ENCODE measurements at regions not wholly inside any gene's neighbourhood (a gene's known extent, or its start where the extent isn't known, plus 50 kb on each side); places are given as distances from the start of the nearest gene placed in this dataset.

DNA sequence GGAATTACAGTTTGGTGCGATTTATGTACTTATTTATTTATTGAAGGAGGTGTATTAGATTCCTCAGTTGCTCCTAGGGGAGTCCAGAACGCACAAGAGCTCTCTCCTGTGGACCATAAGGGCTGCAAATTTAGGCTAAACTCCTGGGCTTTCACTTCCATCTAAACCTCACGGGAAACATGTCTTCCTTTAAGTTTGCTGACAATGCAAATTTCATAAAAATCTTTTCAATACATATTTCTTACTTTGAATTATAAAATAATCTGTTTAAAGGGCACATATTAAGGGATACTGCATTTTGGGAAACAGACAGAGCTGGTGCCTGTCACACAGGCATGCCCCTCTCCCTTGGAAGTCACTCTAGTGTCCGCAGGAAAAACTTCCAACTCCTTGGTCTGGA, 438.0 kb upstream of the CPEB2 start:
- DNase-seq (ENCODE audit: low read depth) = no peak

- DNase-seq (ENCODE audit: low read depth) = no peak
These were observed 435.8 kb upstream of the CPEB2 start for GRCh38 chr4:14566518-14566917.

- no peak for DNase-seq (ENCODE audit: low read depth)
These were observed 433.9 kb upstream of the CPEB2 start for GRCh38 chr4:14568351-14568750.

DNA sequence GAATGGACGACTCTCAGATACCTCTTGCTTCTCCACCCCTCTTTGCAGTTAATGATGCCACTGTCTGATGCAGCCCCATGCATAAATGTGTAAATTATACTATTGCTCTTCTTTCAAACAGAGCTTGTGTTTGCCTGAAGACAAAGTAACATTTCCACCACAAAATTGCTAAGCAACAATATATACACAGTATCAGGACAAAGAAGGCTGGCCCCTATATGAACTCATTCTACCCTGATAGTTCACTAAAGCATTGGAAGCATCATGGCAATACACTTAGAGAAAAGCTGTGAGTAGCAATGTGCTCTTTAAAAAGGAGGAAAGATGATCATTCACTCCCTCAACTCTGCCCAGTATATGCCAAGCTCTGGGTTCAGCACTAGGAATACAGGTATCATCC, 427.0 kb upstream of the CPEB2 start:
- no peak for DNase-seq (ENCODE audit: low read depth)

DNA sequence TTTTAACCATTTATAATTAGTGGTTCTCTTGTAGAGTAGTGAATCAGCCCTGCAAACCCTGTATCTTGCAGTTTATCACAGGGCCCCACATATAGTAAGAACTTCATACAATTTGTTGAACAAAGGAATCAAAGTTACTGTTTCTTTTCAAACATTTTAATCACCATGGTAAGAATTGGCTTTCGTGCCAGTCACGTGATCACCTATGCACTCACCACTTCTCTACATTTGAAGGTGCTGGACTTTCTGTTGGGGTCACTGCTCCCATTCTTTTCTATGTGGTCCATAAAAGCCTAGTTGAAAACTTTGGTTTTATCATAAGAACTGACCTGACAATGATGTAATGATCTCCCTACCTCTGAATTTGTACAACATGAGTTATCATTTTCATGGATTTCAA, 426.4 kb upstream of the CPEB2 start:
- DNase-seq (ENCODE audit: low read depth) = no peak

DNA sequence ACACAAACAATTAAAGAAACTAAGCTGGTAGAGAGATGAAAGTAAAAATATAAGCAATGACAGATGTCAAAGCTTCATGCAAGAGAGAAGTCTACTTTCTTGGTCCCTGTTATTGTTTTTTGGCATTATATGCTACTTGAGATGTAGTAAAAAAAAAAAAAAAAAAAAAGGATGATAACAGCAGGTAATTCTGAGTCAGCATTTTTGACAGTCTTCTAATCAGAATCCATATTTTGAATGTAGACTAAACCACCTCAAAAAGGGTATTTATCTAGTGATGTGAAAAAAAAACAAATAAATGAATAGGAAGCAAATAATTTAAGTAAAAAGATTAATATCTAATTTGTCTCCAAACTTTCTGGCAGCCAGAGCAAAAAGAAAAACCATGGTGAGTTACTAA, 422.2 kb upstream of the CPEB2 start:
- no peak for DNase-seq (ENCODE audit: low read depth)

DNA sequence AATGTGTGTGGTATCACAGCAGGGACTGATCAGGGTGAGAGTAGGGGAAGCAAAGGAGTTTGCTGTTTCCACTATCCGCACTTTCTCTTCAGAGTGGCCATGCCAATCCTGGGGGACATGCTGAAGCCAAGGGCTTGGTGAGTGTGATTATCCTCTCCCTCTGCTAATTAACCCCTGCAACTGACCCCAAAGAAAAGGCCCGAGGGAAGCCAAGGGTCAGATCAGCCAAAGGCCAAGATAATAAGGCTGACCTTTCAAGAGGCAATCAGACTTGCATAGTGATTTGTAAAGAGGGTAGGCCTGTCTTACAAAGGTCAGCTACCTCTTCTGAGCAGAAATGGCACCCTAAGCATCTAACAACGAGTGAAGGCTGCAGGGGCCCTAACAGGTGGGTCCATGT, 420.5 kb upstream of the CPEB2 start:
- no peak for DNase-seq (ENCODE audit: low read depth)

DNA sequence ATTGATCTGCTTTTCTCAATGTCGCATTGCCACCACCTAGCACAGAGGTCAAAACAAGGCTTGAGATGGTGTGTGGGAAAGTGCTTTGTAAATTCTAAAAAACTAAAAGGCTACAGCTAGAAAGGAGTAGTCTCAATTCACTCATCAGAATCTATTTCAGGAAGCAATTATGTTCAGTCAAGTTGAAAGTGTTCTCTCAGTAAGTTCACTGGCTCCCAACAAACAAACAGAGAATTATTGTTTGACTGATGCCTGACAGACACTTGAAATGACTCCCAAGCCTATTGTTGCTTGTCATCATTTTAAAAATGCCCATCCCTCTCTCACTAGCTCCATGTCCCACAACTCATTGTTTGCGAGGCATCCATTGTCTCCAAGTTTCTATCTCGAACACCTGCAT, 419.6 kb upstream of the CPEB2 start:
- DNase-seq (ENCODE audit: low read depth) = no peak

GRCh38 chr4:14583331-14583730, 418.9 kb upstream of the CPEB2 start:
- DNase-seq (ENCODE audit: low read depth) = no peak

- no peak for DNase-seq (ENCODE audit: low read depth)
These were observed 418.5 kb upstream of the CPEB2 start for GRCh38 chr4:14583752-14584151.

GRCh38 chr4:14592950-14593349, 409.3 kb upstream of the CPEB2 start:
- DNase-seq (ENCODE audit: low read depth) = no peak

GRCh38 chr4:14596028-14596427, 406.3 kb upstream of the CPEB2 start:
- DNase-seq (ENCODE audit: low read depth) = no peak

DNA sequence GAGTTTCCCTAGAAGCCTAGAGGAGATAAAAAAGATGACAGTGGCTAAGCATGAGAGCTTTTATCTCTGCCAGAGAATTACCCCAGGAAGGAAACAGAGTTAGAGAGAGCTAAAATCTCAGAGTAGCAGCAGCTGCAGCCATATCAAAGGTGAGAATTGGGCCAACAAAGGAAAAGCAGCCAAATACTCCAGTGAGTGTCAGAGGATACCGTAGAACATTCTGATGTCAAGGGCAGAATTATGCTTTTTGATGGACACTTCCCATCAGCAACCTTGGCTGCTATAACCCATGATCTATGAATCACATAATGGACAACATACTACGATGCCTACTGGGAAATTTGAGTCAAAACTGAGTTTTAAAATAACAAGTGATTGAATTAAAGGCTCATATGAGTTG, 405.8 kb upstream of the CPEB2 start:
- DNase-seq (ENCODE audit: low read depth) = no peak

- DNase-seq (ENCODE audit: low read depth) = no peak
These were observed 405.4 kb upstream of the CPEB2 start for GRCh38 chr4:14596904-14597303.

- DNase-seq (ENCODE audit: low read depth) = no peak
These were observed 400.1 kb upstream of the CPEB2 start for GRCh38 chr4:14602206-14602605.

GRCh38 chr4:14607001-14607400, 395.3 kb upstream of the CPEB2 start:
- no peak for DNase-seq (ENCODE audit: low read depth)

GRCh38 chr4:14607578-14607977, 394.7 kb upstream of the CPEB2 start:
- DNase-seq (ENCODE audit: low read depth) = no peak

DNA sequence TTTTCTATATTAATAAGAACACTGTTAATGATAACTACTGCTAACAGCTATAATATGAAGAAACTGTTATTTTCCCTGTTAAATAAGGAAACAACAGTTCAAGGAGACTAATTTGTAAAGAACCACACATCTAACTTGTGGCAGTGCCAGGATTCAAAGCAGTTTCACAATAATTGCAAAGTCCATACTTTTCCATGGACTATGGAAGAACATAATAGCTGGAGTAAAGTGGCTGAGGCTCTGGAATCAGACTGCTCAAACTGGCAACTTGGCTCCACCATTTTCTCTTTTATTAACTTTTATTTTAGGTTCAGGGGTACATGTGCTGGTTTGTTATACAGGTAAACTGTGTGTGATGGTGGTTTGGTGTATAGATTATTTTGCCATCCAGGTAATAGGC, 393.7 kb upstream of the CPEB2 start:
- no peak for DNase-seq (ENCODE audit: low read depth)

DNA sequence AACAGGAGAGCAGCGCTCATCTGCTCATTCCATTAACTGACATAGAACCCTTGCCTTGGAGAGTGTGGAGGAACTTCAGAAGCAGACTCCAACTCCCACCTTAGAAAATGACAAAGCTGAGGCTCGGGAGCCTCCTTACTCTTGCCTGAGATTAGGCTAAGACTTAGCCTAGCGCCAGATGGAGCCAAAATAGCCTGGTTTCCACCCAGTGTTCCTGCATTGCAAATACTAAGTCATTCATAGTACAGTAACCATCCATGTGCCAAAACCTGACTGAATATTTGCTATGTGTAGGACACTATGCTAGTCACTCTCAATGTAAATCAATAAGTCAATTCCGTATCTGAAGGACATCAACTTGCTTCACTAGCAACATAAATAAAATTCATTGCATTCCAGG, 387.4 kb upstream of the CPEB2 start:
- DNase-seq (ENCODE audit: low read depth) = no peak

GRCh38 chr4:14615671-14616070, 386.6 kb upstream of the CPEB2 start:
- no peak for DNase-seq (ENCODE audit: low read depth)

DNA sequence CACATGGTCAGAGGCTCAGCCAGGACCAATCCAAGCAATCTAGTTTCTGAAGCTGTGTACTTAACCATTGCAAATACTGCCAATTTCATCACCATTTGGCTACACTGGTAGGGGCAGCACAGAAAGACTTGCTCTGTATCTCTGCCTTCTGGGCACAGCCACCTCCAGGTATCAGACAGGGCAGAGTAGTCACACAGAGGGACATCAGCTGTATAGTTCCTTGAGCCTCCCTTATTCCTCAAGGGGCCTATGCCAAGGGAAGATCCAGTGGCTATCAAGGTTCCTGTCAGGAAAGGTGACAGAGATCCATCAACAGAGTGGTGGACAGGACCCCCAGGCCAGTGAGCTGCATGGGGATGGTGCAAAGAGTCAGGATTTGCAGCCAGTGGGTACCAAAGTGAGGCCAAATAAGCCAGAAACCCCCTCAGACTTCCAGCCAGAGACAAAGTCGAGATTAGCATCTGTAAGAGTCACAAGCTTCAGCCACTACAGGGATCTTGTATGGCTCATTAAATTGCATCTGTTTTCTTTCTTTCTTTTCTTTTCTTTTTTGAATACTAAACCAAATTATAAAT, 381.6 kb upstream of the CPEB2 start:
- no peak for DNase-seq (ENCODE audit: low read depth)

DNA sequence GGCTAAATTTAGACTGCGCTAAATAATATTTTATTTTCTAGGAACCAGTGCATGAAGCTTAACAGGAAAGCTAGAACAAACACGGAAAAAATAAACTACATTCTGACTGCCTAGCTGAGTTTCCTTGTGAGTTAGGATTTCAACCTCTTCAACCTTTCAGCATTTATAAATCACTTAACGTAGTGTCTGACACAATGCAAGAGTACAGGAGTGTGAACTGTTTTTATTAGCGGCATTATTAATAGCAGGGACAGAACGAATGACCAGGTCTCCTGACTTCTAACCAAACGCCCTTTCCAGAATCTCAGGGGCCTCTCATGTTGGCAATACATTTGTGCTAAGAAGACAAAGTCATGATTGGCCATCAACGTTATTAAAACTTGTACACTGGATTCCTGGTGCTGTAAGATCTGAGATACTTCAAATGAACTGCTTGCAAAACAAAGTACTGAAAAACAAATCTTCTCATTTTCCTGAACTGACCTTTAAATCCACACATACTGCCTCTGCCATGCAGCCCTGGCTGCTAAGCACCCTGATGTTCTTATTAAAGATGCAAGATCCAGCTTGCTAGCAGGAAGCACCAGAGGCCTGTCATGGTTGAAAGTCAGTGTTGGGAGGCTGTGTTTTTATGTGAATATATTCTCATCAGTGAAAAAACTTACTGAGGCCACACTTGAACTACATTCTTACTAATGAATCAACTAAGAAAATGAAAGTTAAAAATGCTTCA, 380.4 kb upstream of the CPEB2 start:
- DNase-seq (ENCODE audit: low read depth) = no peak

DNA sequence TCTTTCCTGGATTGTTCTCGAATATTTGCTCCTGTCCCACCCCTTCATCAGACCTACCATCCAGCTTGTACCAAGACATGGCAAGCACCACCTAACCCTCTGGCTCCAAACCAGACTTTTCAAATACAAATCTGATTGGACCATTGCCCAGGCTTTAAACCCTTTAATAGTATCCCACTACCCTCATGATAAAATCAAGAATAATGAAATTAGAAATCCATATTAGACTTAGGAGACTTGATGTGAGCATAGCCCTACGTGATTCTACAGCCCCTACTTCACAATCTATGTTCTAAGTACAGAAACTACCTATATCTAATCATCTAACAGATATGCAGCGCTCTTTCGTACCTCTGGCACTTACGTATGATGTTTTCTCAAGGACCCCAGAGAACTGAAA, 375.2 kb upstream of the CPEB2 start:
- no peak for DNase-seq (ENCODE audit: low read depth)

DNA sequence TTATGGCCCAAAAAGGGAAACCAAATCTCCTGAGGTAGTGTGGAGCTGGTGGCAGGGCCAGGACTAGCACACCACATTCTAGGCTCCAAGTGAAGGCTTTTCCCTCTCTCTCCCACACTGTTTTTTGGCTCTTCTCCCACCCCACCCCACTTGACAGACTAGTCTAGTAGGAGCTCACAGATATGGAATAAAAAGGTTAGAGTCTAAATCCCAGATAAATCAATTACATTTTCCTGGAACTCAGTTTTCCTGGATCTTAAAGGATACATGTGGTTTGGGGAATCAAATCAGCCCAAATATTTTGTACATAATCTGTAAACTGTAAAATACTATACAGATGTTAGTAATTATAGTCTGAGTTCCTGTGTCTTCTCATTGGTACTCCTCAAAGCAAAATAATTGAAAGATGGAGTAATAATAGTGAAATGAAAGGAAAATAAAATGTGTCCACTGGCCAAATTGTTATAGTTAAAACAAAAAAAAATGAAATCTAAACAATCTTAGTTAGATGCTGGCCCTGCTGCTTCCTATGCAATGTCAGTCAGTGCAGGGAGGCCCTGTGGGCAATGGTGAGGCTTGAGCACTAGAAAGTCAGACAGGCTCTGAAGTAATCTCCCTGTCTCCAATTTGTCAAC, 370.4 kb upstream of the CPEB2 start:
- DNase-seq (ENCODE audit: low read depth) = no peak
